ENCODE measurements at regions not wholly inside any gene's neighbourhood (a gene's known extent, or its start where the extent isn't known, plus 50 kb on each side); places are given as distances from the start of the nearest gene placed in this dataset.

DNA sequence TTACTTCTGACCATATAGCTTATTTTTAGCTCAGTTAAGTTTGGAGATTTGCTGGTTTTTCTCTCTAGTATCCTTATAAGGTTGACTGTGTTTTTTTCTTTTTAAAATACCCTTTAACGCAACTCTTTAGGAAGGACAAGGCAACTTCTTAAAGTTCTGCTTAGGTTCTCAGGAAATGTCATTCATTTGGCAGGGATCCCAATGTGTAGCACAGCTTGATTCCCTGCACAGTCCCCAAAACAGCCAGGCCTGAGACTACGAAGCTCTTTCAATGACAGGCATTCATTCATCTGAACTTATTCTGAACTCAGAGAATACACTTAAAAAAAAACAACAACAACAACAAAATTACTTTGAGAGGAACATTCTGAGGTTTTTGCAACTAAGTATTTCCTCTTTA lies 1765.8 kb downstream of the PCDH7 start:
- no peak overlapping the region for H3K4me3 ChIP-seq
- 13 to 28% (median 24%) methylated on average over 2 of the region's 2 CpGs for WGBS, 4 donors
- TF ChIP-seq CTCF (IDR thresholded peaks at IDR 0.05): no peak
- TF ChIP-seq POLR2A (IDR thresholded peaks at IDR 0.05): no peak

DNA sequence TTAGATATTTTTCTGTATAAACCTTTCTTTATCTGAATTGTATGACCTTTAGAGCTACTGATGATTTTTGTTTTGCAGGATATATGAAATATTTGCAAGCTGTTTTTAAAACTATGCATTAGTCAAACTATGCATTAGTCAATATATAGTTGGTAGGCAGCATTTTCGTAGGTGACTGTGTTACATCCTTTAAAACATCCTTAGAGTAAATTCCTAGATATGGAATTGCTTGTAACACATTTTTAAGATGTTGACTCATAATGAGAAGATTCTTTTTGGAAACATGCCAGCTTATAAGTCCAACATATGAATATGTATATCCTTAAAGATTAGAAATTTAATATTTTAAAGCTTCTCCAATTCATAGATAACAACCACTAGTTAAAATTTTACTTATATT lies 1768.5 kb downstream of the PCDH7 start:
- Histone ChIP-seq H3K4me1 (replicated peaks in 1 of 2) (no peaks in the 10 kb centered on the region), H3K4me3 (no peak overlapping the region), H3K27ac (no peak overlapping the region), H3K9me3 (replicated peaks in 1 of 3) (no peaks in the 10 kb centered on the region), H3K36me3 (replicated peaks in 1 of 2) (no peaks in the 10 kb centered on the region), H3K27me3 (no peaks in the 10 kb centered on the region)
- no peak for DNase-seq
- TF ChIP-seq CTCF (IDR thresholded peaks at IDR 0.05): no peak
- intact Hi-C loops (cut with DNase I): no loop called here
- 42 to 67% (median 61%) methylated on average over 1 of the region's 1 CpG for WGBS, 4 donors

More for the DNA sequence above, 1765.8 kb downstream of the PCDH7 start:
- peak in 1 of 7 donors; percentile 2 for DNase-seq
- intact Hi-C loops (cut with DNase I): no loop called here
- Histone ChIP-seq H3K27me3 (no peaks in the 10 kb centered on the region), H3K4me1 (replicated peaks in 1 of 2) (no peaks in the 10 kb centered on the region), H3K9me3 (replicated peaks in 1 of 3) (no peaks in the 10 kb centered on the region), H3K27ac (no peak overlapping the region), H3K36me3 (replicated peaks in 1 of 2) (no peaks in the 10 kb centered on the region)

- H3K9me3 ChIP-seq (replicated peaks in 1 of 3): peaks cover 0 to 8% (median 0%) of the 10 kb centered on the region in 3 donors
- H3K27me3 ChIP-seq: no peaks in the 10 kb centered on the region
- intact Hi-C loops (cut with DNase I): no loop called here
- H3K4me1 ChIP-seq (replicated peaks in 1 of 2): no peaks in the 10 kb centered on the region
- WGBS, 4 donors: 63 to 70% (median 64%) methylated on average over 5 of the region's 5 CpGs
- TF ChIP-seq CTCF (IDR thresholded peaks at IDR 0.05): no peak
- TF ChIP-seq POLR2A (IDR thresholded peaks at IDR 0.05): no peak
- H3K4me3 ChIP-seq: no peak overlapping the region
- H3K27ac ChIP-seq: no peak overlapping the region
- no peaks in the 10 kb centered on the region for H3K36me3 ChIP-seq (replicated peaks in 1 of 2)
- no peak for DNase-seq
Observed at GRCh38 chr4:32499171-32499570, 1779.0 kb downstream of the PCDH7 start.

- 83 to 93% (median 88%) methylated on average over 3 of the region's 3 CpGs for WGBS, 4 donors
- no peak for DNase-seq
- no peaks in the 10 kb centered on the region for H3K36me3 ChIP-seq (replicated peaks in 1 of 2)
- TF ChIP-seq CTCF (IDR thresholded peaks at IDR 0.05) (no peak), POLR2A (IDR thresholded peaks at IDR 0.05) (no peak)
- no peaks in the 10 kb centered on the region for H3K27me3 ChIP-seq
- no peaks in the 10 kb centered on the region for H3K4me1 ChIP-seq (replicated peaks in 1 of 2)
- intact Hi-C loops (cut with DNase I): no loop called here
- peaks cover 0 to 8% (median 0%) of the 10 kb centered on the region in 3 donors for H3K9me3 ChIP-seq (replicated peaks in 1 of 3)
- no peak overlapping the region for H3K4me3 ChIP-seq
- H3K27ac ChIP-seq: no peak overlapping the region
Observed at GRCh38 chr4:32503241-32503640, 1783.1 kb downstream of the PCDH7 start.

Measured in adrenal gland (tissue), 9 donors.